CD4-positive, alpha-beta T cell treated with Interleukin-21 for 1 hour (primary cell): ENCODE measurements at regions not wholly inside any gene's neighbourhood (a gene's known extent, or its start where the extent isn't known, plus 50 kb on each side); places are given as distances from the start of the nearest gene placed in this dataset.
"Not testable (repeated sequence)": the region's sequence is repeated elsewhere in the genome, so short reads cannot be mapped to it uniquely, and the experiment has no call there.

ENCODE experiments used
- DNase-seq: peaks from one replicate; pipeline ENCODE4 v3.0.0-alpha.2; 2020

DNA sequence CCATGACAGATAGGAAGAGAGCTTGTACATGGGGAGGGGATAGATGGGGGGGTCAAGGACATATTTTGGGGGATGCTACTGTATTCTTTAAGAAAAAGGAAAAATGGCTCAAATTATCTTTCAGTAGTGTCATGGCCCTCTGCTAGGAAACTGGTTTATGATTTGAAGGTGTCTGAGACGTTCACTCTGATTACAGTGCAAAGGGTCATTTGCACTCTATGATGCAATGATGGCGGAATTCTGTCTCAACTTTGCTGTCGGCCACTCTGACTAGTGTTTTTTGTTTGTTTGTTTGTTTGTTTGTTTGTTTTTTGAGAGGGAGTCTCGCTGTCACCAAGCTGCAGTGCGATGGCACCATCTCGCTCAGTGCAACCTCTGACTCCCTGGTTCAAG lies 180.0 kb downstream of the SOX4 start:
- no peak for DNase-seq

DNA sequence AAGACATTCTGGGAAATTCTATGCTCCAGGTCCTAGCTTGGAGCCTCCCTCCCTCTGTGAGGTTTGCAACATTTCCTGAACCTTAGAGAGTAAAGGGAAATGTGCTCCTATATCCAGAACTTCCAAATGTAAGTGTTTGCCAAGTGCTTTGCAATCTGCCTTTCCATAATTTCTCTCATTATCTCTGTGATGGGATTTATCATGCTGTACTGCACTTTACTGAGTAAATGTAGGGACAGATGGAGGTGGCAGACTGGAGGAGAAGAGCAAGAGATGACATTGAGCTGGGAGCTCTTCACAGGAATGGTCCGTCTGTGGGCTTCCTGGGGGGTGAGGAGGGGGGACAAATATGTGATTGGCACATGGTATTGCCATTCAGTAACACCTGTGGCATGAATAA lies 184.3 kb downstream of the SOX4 start:
- DNase-seq = no peak

DNA sequence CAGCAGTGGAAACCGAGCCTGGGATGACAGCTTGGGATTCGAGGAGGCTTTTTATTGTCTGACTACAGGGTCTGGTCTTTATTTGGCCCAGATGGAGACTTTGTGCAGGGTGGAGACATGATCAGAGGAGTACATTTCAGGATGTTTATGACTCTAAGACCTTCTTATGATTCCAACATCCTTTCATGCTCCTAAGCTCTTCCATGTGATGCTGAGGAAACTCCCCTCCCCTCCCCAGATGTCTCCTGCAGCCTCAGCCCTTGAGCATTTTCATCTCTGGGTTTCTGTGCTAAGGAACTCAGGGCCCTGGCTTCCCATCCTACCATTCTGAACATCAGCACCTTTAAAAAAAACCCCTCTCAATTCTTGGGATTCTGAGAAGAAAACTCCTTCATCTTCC lies 186.6 kb downstream of the SOX4 start:
- no peak for DNase-seq

DNA sequence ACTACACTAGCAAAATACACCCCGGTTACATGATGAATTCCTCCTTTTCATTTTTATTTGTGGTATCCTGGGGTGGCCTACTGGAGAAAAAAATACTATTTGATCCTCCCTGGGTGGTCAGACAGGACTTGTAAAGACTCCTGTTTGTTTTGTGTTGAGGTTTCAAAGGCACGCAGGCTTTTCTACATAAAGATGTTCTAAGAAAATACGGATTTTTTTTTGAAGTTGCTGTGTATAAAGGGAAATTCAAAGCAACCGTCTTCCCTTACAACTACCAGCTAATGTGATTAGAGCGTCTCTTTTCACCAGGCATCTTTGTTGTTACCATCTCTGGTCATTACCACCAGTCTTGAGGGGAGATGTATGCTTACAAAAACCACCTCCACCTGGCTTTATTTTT lies 187.1 kb downstream of the SOX4 start:
- no peak for DNase-seq

DNA sequence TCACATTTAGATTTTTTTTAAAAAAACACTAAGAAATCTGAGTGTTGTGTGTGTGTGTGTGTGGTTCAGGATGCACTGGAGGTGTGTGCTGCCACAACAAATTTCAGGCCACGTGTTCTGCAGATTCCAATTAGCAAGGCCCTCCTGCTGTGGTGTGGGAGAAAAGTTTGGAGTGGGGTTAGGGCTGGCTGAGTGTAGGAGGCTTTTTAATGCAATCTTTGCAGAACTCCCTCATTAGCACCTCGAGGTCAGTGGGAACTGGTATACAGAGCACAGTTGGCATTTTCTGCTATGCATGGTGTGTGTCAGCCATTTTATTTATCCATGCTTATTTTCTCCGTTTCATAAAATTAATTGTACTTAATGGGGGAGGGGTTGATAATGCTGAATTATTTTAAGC lies 187.6 kb downstream of the SOX4 start:
- no peak for DNase-seq

DNA sequence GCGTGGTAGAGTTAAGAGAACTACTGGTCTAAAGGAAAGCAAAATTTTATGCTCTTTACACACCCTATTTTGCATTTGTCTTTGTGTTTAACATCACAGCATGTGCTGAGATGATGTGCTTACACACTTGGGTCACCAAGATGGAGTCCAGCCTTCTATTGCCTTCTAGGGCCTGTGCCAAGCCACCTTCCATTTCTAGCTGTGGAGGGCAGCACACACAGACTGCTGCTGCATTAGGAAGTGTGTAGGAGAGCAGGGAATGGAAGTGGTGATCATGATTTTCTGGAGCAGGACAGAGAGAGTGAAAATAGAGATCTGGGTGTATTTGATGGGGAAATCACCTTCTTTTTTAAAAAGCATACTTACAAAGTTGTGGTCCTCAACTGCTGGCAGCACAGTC lies 191.6 kb downstream of the SOX4 start:
- DNase-seq = no peak

DNA sequence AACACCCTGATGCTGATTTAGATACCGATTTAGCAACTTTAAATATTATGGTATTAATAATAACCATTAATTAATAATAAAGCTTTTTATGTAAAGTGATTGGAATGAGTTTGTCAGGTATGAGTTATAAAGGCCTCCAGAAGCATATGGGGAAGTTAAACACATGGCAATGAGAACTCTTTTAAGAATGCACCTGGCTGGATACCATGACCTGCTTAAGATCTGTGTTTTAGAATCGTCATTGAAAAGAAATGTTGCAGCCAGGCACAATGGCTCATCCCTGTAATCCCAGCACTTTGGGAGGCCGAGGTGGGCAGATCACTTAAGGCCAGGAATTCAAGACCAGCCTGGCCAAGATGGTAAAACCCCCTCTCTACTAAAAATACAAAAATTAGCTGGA lies 197.5 kb downstream of the SOX4 start:
- DNase-seq = no peak

DNA sequence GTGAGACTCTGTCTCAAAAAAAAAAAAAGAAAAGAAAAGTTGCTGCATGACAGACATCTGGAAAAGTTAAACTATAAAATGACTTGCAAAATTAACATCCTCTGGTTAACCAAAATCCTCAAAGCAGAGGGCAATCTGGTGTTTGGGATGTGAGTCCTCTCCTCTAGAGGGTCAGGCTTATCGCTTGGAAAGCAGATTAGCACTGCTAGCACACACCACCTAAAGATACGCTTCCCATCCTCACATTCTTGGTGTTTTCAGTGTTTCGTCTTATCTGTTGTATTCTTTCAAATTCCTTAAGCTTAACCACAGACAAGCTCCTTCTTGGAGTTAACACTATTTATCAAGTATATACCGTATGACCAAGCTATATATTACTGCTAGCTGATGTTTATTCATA lies 198.0 kb downstream of the SOX4 start:
- no peak for DNase-seq

DNA sequence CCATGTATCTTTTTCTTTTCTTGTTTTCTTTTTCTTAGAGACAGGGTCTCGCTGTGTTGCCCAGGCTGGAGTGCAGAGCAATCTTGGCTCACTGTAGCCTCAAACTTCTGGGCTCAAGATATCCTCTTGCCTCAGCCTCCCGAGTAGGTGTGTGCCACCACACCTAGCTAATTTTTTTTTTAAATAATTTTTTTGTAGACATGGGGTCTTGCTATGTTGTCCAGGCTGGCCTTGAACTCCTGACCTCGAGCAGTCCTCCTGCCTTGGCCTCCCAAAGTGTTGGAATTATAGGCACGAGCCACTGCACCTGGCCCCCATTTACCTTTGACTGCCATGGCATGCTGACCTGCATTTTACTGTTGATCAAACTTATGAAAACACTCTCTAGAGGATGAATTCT lies 198.6 kb downstream of the SOX4 start:
- no peak for DNase-seq

DNA sequence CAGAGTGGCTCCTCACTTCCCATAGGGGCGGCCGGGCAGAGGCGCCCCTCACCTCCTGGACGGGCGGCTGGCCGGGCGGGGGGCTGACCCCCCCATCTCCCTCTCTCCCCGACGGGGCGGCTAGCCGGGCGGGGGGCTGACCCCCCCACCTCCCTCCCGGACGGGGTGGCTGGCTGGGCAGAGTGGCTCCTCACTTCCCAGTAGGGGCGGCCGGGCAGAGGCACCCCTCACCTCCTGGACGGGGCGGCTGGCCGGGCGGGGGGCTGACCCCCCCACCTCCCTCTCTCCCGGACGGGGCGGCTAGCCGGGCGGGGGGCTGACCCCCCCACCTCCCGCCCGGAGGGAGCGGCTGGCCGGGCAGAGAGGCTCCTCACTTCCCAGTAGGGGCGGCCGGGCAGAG lies 203.4 kb downstream of the SOX4 start:
- DNase-seq = not testable (repeated sequence)

DNA sequence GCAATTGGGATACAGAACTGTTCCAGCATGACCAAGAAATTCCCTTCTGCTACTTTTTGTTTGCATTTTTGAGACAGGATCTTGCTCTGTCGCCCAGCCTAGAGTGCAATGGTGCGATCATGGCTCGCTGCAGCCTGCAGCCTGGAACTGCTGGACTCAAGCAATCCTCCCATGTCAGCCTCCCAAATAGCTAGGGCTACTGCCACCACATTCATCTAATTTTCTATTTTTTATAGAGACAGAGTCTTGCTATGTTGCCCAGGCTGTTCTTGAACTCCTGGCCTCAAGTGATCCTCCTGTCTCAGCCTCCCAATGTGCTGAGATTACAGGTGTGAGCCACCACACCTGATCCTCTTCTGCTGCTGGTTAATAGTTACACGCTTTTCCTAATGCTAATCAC lies 204.9 kb downstream of the SOX4 start:
- no peak for DNase-seq

DNA sequence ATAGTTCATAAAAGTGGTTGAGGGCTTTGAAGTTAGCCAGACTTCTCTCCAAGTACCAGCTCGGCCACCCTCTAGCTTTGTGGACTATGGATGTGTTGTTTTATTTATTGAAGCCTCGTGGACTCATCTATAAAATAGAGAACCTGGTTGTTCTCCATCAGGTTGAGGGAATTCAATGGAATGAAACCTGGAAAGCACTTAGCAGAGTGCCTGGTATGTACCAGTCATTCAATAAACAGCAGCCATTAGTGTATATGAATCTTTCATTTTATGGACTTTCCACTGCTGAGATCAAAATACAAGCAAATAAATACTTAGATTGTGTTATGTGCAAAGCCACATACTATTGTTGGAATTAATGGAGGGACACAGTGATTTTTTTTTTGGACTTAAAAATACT lies 206.8 kb downstream of the SOX4 start:
- no peak for DNase-seq

DNA sequence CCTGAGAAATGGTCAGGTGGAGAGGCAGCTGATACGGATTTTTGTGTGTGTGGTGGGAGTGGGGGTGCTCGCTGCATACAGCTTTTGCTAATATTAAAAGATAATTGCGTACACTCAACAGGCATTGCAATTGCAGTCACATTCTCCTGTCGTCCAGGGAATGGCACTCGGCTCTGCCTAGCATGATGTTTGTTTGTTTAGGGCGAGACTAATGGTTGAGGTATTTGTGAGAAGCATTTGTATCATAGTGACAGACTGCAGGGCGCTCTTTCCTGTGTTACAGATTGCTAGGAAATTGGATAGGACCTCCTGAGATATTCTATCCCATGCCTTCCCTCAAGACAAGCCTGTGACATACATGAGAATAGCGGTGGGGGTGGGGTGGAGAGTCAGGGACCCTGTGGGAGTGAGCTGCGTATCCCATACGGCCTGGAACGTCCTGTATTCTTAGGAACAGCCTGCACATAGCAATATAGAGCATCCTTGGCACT lies 207.4 kb downstream of the SOX4 start:
- DNase-seq = no peak

DNA sequence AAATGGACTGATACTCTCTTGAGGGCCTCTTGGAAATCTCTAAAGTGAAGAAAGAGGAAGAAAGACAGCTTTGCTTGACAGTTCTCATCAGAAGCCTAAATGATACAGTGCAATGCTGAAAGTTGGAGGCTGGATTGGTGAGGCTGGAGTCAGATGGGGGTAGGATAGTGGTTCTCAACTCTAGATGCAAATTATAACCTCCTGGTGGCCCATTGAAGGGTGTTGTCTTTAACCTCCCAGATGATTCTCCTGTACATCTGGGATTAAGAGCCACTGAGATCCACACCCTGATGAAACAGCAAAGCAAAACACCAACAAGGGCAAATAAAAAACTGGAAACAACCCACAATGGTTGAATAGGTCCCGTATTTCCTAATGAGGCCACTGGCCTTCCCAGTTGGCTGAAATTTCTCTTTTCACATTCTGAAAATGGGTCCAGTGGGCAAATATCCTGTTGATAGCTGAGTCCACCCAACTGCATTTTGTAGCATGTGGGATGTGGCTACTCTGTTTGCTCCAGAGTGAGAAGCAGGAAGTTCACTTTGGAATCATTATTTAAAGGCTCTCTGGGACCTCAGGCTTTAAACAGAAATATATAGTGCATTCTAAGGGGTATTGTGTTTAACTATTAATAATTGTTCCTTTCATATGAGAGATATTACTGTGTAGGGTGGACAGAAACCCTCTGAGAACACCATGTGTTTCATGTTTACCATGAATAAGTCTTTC lies 208.1 kb downstream of the SOX4 start:
- DNase-seq = no peak

DNA sequence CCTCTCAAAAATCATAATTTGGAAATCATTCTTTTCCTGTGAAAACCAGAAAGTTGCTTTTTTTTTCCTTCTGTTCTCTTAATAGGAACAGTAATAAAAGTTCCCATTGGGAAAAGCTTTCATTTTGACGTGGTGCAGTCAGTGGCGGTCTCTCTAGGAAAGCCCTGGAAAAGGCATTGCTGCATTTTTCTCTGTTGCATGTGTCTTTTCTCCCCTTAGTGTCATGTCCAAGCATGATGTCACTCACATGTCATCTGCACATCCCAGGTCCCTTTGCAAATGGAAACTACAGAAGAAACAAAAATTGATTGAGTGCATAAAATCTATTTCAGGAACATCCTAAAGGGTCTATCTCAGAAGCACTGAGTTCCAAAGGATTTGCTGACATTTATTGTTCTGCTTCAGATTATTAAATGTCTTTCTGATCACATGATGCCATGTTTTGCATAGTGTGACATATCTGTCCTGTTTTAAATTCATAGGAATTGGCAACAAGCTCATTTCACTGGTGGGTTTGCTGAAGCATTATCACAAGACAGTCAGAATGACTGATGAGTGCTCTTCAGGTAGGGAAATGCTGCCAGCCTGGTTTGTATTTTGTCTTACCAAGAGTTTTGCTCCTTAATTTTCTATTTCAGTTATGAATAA lies 208.7 kb downstream of the SOX4 start:
- no peak for DNase-seq

DNA sequence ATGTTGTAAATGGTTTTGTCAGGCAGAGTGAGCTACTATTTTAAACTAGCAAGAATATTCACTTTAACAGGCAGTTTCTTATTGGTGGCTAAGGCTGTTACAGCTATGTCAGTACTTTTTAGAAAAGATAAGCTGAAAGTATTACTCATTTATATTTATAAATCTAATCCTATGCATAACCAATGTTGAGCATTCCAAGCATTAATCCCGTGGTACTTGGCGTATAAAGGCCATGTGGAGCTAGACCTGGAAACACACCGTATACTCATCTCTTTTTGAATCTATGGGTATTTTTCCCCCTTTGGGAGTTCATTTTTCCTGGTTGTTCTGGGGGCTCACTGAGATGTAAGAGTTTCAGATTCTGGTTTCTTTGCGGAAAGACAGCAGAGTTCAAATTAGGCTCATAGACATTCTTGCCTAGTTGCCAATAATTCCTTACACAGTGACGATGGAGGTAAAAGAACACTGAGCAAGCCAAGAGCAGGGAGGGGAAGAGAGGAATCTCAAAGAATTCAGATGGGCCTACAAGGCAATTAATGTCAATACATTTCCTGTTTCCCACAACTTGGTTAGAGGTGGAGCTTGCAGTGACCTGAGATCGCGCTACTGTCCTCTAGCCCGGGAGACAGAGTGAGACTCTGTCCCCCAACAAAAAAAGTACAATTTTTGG lies 211.5 kb downstream of the SOX4 start:
- DNase-seq = no peak

DNA sequence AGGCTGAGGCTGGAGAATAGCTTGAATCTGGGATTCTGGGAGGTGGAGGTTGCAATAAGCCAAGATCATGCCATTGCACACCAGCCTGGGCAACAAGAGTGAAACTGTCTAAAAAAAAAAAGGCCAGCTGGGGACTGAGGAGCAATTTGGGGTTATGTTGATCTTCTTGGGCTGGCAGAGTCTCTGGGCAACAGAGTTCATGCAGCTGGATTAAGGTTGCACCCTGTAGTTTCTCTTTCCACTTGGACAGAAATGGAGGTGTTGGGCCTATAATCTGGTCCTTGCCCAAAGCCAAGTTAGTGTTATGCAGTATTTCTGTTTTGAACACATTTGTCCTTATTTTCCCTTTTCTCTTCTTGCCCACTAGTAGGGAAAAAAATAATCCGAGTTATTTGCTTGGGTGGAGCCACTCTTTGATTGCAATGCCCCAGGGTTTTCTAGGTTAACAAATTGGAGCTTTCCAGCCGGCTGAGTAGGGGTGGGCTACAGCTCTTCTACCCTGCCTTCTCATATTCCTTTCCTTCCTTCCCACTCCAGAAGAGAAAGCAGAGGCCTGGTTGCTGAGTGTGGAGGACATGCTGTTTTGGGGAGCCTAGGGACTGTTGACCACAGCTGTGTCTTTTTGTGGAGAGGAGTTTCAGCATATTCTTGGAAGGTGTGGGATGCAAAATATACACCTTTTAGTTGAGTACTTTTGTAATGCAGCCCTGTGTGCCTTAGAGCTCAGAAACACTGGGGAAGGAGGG lies 213.9 kb downstream of the SOX4 start:
- no peak for DNase-seq

DNA sequence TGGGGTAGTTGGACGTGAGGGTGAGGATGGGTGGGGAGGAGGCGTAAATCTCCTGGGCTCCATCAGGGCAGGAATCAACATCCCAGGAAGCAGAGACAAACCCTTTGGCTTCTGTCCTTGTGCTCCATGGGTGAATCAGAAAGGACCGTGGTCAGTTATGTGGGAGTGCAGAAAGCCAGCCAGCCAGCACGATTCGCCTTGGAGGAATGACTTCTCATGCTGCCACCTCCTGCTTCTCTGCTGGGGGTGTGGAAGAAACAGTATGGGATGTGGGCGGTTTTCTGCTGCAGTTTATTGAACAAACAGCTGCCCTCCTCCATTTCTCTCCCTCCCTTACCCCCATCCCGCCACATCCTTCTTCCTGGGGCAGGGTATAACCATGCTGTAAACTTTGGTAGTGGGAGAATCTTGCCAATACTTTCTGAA lies 214.5 kb downstream of the SOX4 start:
- no peak for DNase-seq

DNA sequence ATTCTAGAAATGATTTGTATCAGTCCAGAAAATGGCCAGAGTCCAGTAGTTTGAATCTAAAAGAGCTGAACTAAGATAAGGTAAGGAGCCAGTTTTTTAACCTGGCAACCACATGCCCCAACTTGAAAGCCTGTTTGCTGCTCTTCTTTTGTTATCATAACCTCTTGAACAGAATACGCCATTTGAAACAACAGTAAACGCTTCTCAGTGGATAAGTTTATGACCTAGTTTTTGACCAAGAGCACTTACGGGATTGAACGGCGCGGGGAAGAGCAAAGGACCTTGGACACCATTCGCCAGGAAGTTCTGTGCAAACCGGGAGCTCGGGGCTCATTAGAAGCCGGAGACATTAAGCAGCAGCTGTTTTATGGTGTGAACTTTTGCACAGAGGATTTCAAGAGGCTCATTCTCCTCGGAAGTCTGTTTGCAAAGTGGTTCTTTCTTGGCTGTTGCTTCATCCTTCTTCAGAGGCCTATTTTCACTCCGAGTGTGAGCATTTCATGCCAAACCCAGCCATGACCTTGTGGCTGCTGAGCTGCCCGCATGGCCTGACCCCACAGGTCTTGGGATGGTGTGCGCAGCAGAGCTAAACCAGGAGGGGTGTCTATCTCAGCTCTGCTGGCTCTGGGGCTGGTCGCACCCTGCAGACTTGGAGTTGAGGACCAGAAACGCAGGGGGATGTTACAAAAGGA lies 215.1 kb downstream of the SOX4 start:
- no peak for DNase-seq

DNA sequence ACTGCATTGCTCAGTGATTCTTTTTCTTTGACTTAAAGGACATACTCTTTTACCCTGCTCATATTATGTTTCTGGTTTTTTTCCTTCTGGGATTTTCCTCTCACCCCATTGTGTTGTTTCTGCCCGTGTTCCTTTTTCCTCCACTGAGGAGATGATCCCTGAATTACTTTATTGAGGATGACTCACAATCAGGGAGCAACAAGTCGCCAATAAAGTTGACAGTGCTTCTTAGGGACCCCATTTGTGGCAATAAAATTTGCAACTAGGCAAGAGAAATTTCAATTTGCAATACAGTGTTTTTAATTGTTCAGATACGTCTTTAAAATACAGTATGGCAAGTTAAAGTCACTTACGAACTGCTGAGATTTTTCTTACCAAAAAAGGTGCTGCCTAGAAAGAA lies 217.9 kb downstream of the SOX4 start:
- no peak for DNase-seq

DNA sequence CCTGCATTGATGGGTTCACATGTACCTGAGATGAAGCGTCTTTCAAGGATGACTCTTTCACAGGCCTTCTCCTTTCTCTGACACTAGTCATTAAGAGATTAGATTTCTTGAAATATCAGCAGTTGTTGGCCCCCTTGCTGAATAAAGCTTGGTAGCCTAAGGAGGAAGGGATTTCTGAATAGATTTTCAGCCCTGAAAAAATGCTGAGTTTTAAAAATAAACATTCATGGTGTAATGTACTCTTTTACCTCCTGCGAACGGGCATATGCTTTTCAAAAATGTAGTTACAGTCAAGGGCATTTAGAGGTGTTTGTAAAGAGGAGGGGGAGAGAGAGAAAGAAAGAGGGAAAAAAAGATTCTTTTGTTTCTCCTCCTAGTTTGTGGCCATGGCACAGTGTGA lies 222.7 kb downstream of the SOX4 start:
- no peak for DNase-seq

DNA sequence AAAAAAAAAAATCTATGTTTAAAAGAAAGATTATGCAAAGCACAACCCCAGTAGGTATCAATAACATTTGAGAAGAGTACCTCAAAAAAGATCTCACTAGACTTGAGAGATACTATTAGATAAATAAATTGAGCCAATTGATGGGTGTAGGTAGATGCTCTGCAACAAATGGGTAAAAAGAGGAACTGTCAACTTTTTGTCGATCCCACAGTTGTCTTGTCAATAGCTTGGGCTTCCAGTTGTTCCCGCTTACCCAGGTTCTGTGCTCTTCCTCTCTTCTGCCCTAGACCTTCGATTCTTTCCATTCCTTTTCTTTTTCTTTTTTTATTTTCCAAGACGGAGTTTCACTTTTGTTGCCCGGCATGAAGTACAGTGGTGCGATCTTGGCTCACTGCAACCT lies 226.9 kb downstream of the SOX4 start:
- DNase-seq = no peak

DNA sequence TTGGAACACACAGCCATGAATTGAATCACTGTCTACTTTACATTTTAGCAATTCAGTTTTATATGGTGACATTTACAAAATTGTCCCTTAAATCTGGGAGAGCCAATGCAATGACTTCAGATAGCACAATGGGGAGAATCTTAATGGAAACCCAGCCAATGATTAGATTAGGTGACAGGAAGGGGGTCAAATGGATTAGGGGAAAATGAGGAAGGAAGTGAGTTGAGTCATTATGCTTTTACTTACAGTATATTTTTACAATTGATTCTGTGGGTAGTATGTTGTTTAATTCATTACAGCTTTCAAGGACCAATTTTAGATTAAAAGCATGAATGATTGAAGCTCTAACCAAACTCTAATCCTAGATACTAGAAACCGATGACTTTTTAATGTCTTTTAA lies 229.8 kb downstream of the SOX4 start:
- DNase-seq = no peak
